ENCODE measurements at regions not wholly inside any gene's neighbourhood (a gene's known extent, or its start where the extent isn't known, plus 50 kb on each side); places are given as distances from the start of the nearest gene placed in this dataset.
"Not testable (repeated sequence)": the region's sequence is repeated elsewhere in the genome, so short reads cannot be mapped to it uniquely, and the experiment has no call there.

- no peak for TF ChIP-seq ZNF276 (CRISPR knock-in tag; IDR thresholded peaks at IDR 0.05; ENCODE audit: low read depth)
- TF ChIP-seq ATRX (CRISPR knock-in tag; IDR thresholded peaks at IDR 0.05; ENCODE audit: borderline replicate concordance), result no peak
- no peak for TF ChIP-seq SAP130 (CRISPR knock-in tag; IDR thresholded peaks at IDR 0.05; ENCODE audit: low read depth)
- no peak for TF ChIP-seq ETV6 (CRISPR knock-in tag; conservative IDR thresholded peaks at IDR 0.05)
- no peak for TF ChIP-seq ZNF570 (CRISPR knock-in tag; IDR thresholded peaks at IDR 0.05; ENCODE audit: borderline replicate concordance)
- TF ChIP-seq ZNF644 (CRISPR knock-in tag; IDR thresholded peaks at IDR 0.05; ENCODE audit: low read depth), result no peak
- no peak for TF ChIP-seq MYNN (CRISPR knock-in tag; IDR thresholded peaks at IDR 0.05; ENCODE audit: low read depth)
- no peak for TF ChIP-seq RFXANK (CRISPR knock-in tag; IDR thresholded peaks at IDR 0.05)
- no peak for TF ChIP-seq SYNCRIP (IDR thresholded peaks at IDR 0.05; ENCODE audit: insufficient read depth, low read depth, low read length)
Observed at GRCh38 chr1:115515270-115515669, 126.5 kb upstream of the VANGL1 start (continued).

GRCh38 chr1:115510226-115510625 lies 131.5 kb upstream of the VANGL1 start:
- H4K20me1 ChIP-seq (ENCODE audit: insufficient read depth, low read length); POLR2A ChIA-PET; CTCF ChIA-PET (ENCODE audit: low intra/inter-chr PET ratio, low total read pairs); H3K4me2 ChIP-seq (ENCODE audit: low read depth, low read length); DNase-seq (ENCODE audit: low spot score); H3K4me1 ChIP-seq (ENCODE audit: insufficient read depth, low read length); in situ Hi-C loops (cut with HindIII; ENCODE audit: extremely low pct_ligation_motif_present, low pct_unique_long_range_greater_than_20kb); BruUV-seq (replicated peaks); intact Hi-C loops (cut with micrococcal nuclease; ENCODE audit: unreplicated experiment); H3K9ac ChIP-seq (ENCODE audit: insufficient read depth, low read depth, low read length); H3K9me3 ChIP-seq (ENCODE audit: low read length); H3K27me3 ChIP-seq (ENCODE audit: control insufficient read depth in 1 of 2, insufficient read depth in 2 of 2, low read length in 2 of 2); ATAC-seq; H3K27ac ChIP-seq (ENCODE audit: extremely low read length, insufficient read depth, low read length); FAIRE-seq; H3K4me3 ChIP-seq (replicated peaks in 1 of 3; ENCODE audit: insufficient read depth in 1 of 3, low read depth in 2 of 3, low read length in 3 of 3); H2AFZ ChIP-seq (ENCODE audit: low read length); H3K79me2 ChIP-seq (ENCODE audit: insufficient read depth, low read length); H3K36me3 ChIP-seq (replicated peaks in 1 of 2; ENCODE audit: control insufficient read depth in 1 of 2, insufficient read depth in 2 of 2, low read length in 2 of 2): not testable (repeated sequence)
- 2% methylated on average over 4 of the region's 4 CpGs for WGBS (ENCODE audit: low lambda C conversion rate)

All from HepG2 (cell line).